Chondrocyte (in vitro differentiated cells): ENCODE measurements at regions not wholly inside any gene's neighbourhood (a gene's known extent, or its start where the extent isn't known, plus 50 kb on each side); places are given as distances from the start of the nearest gene placed in this dataset.
"Not testable (repeated sequence)": the region's sequence is repeated elsewhere in the genome, so short reads cannot be mapped to it uniquely, and the experiment has no call there.

Experiments
- DNase-seq: peaks from one replicate; pipeline ENCODE4 v3.0.0; 2021; ENCODE audit warnings: mixed read lengths, low spot score
- H3K27ac Mint-ChIP-seq: one replicate; pipeline ENCODE4 v1.8.0; 2021; ENCODE audit warnings: mild to moderate bottlenecking, moderate library complexity, mixed read lengths; ENCODE audit not compliant: unreplicated experiment
- H3K27me3 Mint-ChIP-seq: 2 replicates; pipeline ENCODE4 v1.8.0; 2021; ENCODE audit warnings: low read depth, mixed read lengths
- H3K36me3 Mint-ChIP-seq: 2 replicates; pipeline ENCODE4 v1.8.0; 2021; ENCODE audit warnings: low read depth, mixed read lengths
- H3K4me1 Mint-ChIP-seq: 2 replicates; pipeline ENCODE4 v1.8.0; 2021; ENCODE audit warnings: low read depth, mild to moderate bottlenecking, mixed read lengths
- H3K4me3 Mint-ChIP-seq: one replicate; pipeline ENCODE4 v1.8.0; 2021; ENCODE audit warnings: mild to moderate bottlenecking, moderate library complexity, mixed read lengths; ENCODE audit not compliant: unreplicated experiment
- H3K9me3 Mint-ChIP-seq: 2 replicates; pipeline ENCODE4 v1.8.0; 2021; ENCODE audit warnings: low read depth, mixed read lengths
- TF ChIP-seq, protein P1 (sequence below): fragments of 200-600 bp; sonication (generic); IDR thresholded peaks from 2 replicates; pipeline ENCODE4 v1.5.0; 2021; ENCODE audit warnings: antibody characterized with exemption, mild to moderate bottlenecking, moderate library complexity

DNA sequence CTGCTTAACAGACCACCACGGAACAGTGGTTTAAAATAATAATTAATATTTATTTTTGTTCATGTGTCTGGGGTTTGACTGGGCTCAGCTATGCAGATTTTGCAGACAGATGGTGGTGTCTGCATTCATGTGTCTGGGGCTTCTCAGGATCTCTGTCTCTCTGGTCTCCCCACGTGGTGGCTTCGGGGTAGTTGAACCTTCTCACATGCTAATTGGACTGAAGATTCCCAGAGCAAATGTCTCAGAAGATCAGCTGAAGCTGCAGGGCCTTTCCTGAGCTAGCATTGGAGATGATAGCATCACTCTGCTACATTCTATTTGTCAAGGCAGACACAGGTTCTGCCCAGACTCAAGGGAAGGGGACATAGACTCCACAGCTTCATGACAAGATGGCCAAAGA is 109.1 kb upstream of the DNAH14 start:
- H3K4me3 Mint-ChIP-seq = no peak overlapping the region
- no peaks in the 10 kb centered on the region for H3K36me3 Mint-ChIP-seq
- peaks cover 29% of the 10 kb centered on the region for H3K27me3 Mint-ChIP-seq
- TF ChIP-seq, protein P1, sequence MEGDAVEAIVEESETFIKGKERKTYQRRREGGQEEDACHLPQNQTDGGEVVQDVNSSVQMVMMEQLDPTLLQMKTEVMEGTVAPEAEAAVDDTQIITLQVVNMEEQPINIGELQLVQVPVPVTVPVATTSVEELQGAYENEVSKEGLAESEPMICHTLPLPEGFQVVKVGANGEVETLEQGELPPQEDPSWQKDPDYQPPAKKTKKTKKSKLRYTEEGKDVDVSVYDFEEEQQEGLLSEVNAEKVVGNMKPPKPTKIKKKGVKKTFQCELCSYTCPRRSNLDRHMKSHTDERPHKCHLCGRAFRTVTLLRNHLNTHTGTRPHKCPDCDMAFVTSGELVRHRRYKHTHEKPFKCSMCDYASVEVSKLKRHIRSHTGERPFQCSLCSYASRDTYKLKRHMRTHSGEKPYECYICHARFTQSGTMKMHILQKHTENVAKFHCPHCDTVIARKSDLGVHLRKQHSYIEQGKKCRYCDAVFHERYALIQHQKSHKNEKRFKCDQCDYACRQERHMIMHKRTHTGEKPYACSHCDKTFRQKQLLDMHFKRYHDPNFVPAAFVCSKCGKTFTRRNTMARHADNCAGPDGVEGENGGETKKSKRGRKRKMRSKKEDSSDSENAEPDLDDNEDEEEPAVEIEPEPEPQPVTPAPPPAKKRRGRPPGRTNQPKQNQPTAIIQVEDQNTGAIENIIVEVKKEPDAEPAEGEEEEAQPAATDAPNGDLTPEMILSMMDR = no peak
- H3K27ac Mint-ChIP-seq = no peak overlapping the region
- no peak for DNase-seq
- H3K4me1 Mint-ChIP-seq = no peaks in the 10 kb centered on the region
- peaks cover 30% of the 10 kb centered on the region for H3K9me3 Mint-ChIP-seq

DNA sequence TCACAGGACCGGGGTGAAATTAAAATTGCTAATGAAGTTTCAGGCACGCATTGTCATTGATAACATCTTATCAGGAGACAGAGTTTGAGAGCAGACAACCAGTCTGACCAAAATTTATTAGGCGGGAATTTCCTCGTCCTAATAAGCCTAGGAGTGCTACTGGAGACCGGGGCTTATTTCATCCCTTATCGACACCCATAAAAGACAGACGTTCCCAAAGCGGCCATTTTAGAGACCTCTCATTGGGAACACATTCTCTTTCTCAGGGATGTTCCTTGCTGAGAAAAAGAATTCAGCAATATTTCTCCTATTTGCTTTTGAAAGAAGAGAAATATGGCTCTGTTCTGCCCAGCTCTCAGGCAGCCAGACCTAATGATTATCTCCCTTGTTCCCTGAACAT is 107.7 kb upstream of the DNAH14 start:
- H3K27ac Mint-ChIP-seq, H3K4me1 Mint-ChIP-seq, H3K36me3 Mint-ChIP-seq, H3K4me3 Mint-ChIP-seq, DNase-seq: not testable (repeated sequence)
- peaks cover 32% of the 10 kb centered on the region for H3K9me3 Mint-ChIP-seq
- H3K27me3 Mint-ChIP-seq = peaks cover 29% of the 10 kb centered on the region

DNA sequence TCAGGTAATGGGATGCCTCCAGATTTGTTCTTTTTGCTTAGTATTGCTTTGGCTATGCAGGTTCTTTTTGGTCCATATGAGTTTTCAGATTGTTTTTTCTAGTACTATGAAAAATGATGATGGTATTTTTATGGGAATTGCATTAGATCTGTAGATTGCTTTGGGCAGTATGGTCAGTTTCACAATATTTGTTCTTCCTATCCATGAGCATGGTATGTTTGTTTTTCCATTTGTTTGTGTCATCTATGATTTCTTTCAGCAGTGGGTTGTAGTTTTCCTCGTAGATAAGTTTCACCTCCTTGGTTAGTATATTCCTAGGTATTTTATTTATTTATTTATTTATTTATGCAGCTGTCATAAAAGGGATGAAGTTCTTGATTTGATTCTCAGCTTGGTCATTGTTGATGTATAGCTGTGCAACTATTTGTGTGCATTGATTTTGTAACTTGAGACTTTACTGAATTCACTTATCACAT is 103.9 kb upstream of the DNAH14 start:
- no peak overlapping the region for H3K4me3 Mint-ChIP-seq
- H3K27ac Mint-ChIP-seq = no peak overlapping the region

DNA sequence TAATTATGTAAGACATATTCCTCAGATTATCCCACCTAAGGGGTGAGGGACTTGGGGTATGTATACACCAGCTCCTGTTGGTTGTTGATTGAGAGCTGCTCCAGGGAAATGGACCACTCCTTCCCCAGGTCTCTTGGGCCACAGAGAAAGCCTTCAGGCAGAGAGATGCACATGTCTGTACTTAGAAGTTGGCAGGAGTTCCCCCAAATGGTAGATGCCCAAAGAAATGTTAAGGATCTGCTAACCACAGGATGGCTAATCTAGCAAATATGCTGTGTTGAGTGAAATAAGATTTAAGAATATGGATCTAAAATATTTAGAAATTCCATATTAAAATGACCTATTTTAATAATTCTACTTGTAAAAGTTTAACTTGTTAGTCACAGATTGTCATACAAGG is 100.8 kb upstream of the DNAH14 start:
- H3K4me3 Mint-ChIP-seq = no peak overlapping the region
- no peaks in the 10 kb centered on the region for H3K4me1 Mint-ChIP-seq
- peaks cover 24% of the 10 kb centered on the region for H3K9me3 Mint-ChIP-seq
- H3K27me3 Mint-ChIP-seq = peaks cover 33% of the 10 kb centered on the region
- no peaks in the 10 kb centered on the region for H3K36me3 Mint-ChIP-seq
- TF ChIP-seq, protein P1 = no peak
- no peak for DNase-seq
- H3K27ac Mint-ChIP-seq = no peak overlapping the region

More for the DNA sequence above, 103.9 kb upstream of the DNAH14 start:
- Mint-ChIP-seq H3K4me1 (no peaks in the 10 kb centered on the region), H3K9me3 (peaks cover 32% of the 10 kb centered on the region), H3K27me3 (peaks cover 29% of the 10 kb centered on the region), H3K36me3 (no peaks in the 10 kb centered on the region)
- TF ChIP-seq, protein P1 = no peak
- DNase-seq = no peak

DNA sequence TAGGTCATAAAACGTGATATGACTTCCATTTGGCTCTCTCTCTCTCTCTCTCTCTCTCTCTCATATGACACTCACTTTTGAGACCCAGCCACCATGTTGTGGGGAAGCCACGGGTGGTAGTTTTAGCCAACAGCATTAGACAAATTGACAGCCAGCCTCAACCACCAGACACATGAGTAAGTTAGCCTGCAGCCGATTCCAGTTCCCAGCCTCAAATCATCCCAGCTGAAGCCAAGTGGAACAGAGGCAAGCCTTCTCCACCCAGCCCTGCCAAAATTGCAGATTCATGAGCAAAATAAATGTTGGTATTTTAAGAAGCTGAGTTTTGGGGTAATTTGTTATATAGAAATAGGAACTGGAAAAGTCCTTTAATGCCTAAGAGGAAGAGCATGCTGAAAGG is 98.0 kb upstream of the DNAH14 start:
- no peak overlapping the region for H3K27ac Mint-ChIP-seq
- TF ChIP-seq, protein P1 = no peak
- H3K9me3 Mint-ChIP-seq = peaks cover 10% of the 10 kb centered on the region
- no peak for DNase-seq
- H3K36me3 Mint-ChIP-seq = no peaks in the 10 kb centered on the region
- no peak overlapping the region for H3K4me3 Mint-ChIP-seq
- H3K4me1 Mint-ChIP-seq = no peaks in the 10 kb centered on the region
- peaks cover 24% of the 10 kb centered on the region for H3K27me3 Mint-ChIP-seq

DNA sequence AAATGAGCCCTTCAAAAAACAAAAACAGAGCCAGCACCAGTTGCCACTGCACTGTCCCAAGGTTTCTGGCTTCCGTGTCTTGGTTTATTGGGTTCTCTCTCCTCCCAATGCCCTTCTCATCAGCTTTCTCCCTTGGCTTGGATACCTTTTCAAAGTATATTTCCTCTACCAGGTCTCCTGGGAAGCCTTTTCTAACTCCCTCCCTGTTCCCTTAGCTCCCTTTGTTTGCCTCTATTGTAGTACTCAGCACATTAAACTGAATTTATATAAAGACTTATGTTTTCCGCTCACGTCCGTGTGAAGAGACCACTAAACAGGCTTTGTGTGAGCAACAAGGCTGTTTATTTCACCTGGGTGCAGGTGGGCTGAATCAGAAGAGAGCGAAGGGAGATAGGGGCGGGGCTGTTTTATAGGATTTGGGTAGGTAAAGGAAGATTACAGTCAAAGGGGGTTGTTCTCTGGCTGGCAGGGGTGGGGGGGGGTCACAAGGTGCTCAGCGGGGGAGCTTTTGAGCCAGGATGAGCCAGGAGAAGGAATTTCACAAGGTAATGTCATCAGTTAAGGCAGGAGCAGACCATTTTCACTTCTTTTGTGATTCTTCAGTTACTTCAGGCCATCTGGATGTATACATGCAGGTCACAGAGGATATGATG is 89.7 kb upstream of the DNAH14 start:
- not testable (repeated sequence) for H3K27me3 Mint-ChIP-seq, H3K9me3 Mint-ChIP-seq, H3K27ac Mint-ChIP-seq, DNase-seq, H3K4me1 Mint-ChIP-seq, H3K36me3 Mint-ChIP-seq, H3K4me3 Mint-ChIP-seq

DNA sequence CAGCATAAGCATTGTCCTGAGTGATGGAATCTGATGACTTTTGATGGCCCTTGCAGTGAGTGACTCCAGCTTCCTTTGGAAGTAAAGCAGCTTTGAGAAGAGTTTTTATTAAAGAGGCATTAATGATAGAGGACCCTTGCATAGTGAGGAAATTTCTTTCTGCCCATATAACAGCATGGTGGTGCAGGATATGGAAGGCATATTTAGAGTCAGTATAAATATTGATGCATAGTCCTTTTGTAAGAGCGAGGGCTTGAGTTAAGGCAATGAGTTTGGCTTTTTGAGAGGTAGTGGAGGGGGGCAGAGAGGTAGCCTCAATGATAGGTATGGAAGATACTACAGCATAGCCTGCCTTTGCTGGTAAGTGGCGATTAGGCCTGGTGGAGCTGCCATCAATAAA is 87.7 kb upstream of the DNAH14 start:
- not testable (repeated sequence) for H3K9me3 Mint-ChIP-seq, H3K27ac Mint-ChIP-seq, H3K36me3 Mint-ChIP-seq, H3K4me3 Mint-ChIP-seq, H3K27me3 Mint-ChIP-seq, H3K4me1 Mint-ChIP-seq, DNase-seq
